OCI-LY3 (cell line): ENCODE measurements at regions not wholly inside any gene's neighbourhood (a gene's known extent, or its start where the extent isn't known, plus 50 kb on each side); places are given as distances from the start of the nearest gene placed in this dataset.

Source experiments
- H2AFZ ChIP-seq: fragments of 200-600, 300-600 bp; shearing (Covaris generic); 2 replicates; pipeline ENCODE4 v1.6.0; 2014; ENCODE audit warnings: antibody characterized with exemption, low read depth, low read length
- H3K27ac ChIP-seq: fragments of 200-600, 300-600 bp; sonication (generic); 2 replicates; pipeline ENCODE4 v1.5.1; 2014; ENCODE audit warnings: mild to moderate bottlenecking, low read length, moderate library complexity, mixed read lengths
- H3K27me3 ChIP-seq: fragments of 200-600, 300-600 bp; sonication (generic); 2 replicates; pipeline ENCODE4 v1.6.1; 2014; ENCODE audit warnings: low read depth, low read length, mixed read lengths
- H3K36me3 ChIP-seq: fragments of 200-600, 300-600 bp; sonication (generic); replicated peaks from 2 replicates; pipeline ENCODE3; 2014; ENCODE audit warnings: low read depth, low read length, mixed read lengths
- H3K4me1 ChIP-seq: fragments of 300-600, 200-600 bp; sonication (generic); 2 replicates; pipeline ENCODE4 v1.6.1; 2014; ENCODE audit warnings: low read length, mixed read lengths
- H3K4me2 ChIP-seq: fragments of 200-600, 300-600 bp; sonication (generic); 2 replicates; pipeline ENCODE4 v1.6.1; 2014; ENCODE audit warnings: low read length, mixed read lengths
- H3K4me3 ChIP-seq: fragments of 300-600, 200-600 bp; sonication (generic); 2 replicates; pipeline ENCODE4 v1.5.1; 2014; ENCODE audit warnings: antibody characterized with exemption, mild to moderate bottlenecking, low read length, moderate library complexity
- H3K79me2 ChIP-seq: fragments of 300-600, 200-600 bp; shearing (Covaris generic); 2 replicates; pipeline ENCODE4 v1.6.1; 2014; ENCODE audit warnings: mild to moderate bottlenecking, low read length, mixed read lengths
- H3K9ac ChIP-seq: fragments of 300-600, 200-600 bp; shearing (Covaris generic); 2 replicates; pipeline ENCODE4 v1.6.0; 2014; ENCODE audit warnings: mild to moderate bottlenecking, low read length, moderate library complexity
- H3K9me3 ChIP-seq: fragments of 200-600, 300-600 bp; shearing (Covaris generic); 2 replicates; pipeline ENCODE4 v1.6.1; 2014; ENCODE audit warnings: low read length, mixed read lengths; ENCODE audit not compliant: insufficient read depth
- H4K20me1 ChIP-seq: fragments of 200-600, 300-600 bp; sonication (generic); 2 replicates; pipeline ENCODE4 v1.6.1; 2016; ENCODE audit warnings: low read length, mixed read lengths; ENCODE audit not compliant: insufficient read depth
- EZH2phosphoT487 ChIP-seq: fragments of 200-600 bp; shearing (Covaris generic); IDR thresholded peaks from 2 replicates; pipeline ENCODE4 v1.6.1; 2018; ENCODE audit warnings: antibody characterized with exemption, mixed run types, low read depth
- TF ChIP-seq, protein P1 (sequence below): fragments of 200-600, 300-600 bp; sonication (generic); IDR thresholded peaks from 2 replicates; pipeline ENCODE4 v1.5.1; 2014; ENCODE audit warnings: antibody characterized with exemption, low read length, low read depth

DNA sequence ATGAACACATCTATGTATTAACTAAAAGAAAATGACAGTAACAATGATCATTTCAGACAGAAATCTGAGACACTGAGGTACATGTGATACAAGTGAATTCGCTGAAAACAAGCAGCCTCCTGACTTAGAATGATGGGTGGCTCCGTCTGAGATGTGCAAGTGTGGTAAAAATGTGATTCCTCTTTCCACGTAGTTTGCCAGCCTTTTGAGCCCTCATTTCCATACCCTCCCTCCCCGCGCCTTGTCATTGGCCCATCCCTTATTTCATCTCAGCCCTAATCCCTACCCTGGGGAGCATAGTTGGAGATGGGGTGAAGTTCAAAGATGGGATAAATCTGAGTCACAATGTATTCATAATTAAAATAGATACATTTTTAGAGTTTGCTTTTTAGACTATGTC, 107.8 kb downstream of the BMP4 start:
- no peak overlapping the region for H3K4me3 ChIP-seq
- no peaks in the 10 kb centered on the region for H3K79me2 ChIP-seq
- no peak for TF ChIP-seq EZH2phosphoT487
- TF ChIP-seq, protein P1, sequence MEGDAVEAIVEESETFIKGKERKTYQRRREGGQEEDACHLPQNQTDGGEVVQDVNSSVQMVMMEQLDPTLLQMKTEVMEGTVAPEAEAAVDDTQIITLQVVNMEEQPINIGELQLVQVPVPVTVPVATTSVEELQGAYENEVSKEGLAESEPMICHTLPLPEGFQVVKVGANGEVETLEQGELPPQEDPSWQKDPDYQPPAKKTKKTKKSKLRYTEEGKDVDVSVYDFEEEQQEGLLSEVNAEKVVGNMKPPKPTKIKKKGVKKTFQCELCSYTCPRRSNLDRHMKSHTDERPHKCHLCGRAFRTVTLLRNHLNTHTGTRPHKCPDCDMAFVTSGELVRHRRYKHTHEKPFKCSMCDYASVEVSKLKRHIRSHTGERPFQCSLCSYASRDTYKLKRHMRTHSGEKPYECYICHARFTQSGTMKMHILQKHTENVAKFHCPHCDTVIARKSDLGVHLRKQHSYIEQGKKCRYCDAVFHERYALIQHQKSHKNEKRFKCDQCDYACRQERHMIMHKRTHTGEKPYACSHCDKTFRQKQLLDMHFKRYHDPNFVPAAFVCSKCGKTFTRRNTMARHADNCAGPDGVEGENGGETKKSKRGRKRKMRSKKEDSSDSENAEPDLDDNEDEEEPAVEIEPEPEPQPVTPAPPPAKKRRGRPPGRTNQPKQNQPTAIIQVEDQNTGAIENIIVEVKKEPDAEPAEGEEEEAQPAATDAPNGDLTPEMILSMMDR, result no peak
- no peak overlapping the region for H2AFZ ChIP-seq
- no peaks in the 10 kb centered on the region for H3K9me3 ChIP-seq
- H3K27me3 ChIP-seq, result no peaks in the 10 kb centered on the region
- no peaks in the 10 kb centered on the region for H3K4me1 ChIP-seq
- no peak overlapping the region for H3K4me2 ChIP-seq
- no peak overlapping the region for H3K9ac ChIP-seq
- H3K27ac ChIP-seq, result no peak overlapping the region
- no peaks in the 10 kb centered on the region for H3K36me3 ChIP-seq
- no peaks in the 10 kb centered on the region for H4K20me1 ChIP-seq

DNA sequence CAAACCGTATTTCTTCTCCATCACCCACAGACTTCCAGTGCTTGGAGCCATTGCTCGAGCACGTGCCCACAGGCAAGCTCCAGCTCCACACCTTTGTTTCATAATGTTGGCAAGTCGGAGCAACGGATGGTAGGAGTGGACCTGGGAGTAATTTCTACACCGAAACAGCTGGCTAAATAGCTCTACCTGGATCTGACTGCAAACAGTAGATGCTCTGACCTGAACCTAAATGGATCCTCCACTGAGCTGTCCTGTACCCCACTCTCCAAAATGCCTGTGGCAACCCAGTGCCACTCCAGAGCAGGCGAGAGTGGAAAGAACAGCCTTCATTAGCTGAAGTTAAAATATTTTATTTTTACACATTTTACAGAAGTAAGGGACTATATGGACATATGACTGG, 108.7 kb downstream of the BMP4 start:
- H3K4me3 ChIP-seq, result no peak overlapping the region
- H2AFZ ChIP-seq, result no peak overlapping the region
- TF ChIP-seq EZH2phosphoT487, result no peak
- TF ChIP-seq, protein P1, result no peak
- no peaks in the 10 kb centered on the region for H3K4me1 ChIP-seq
- no peaks in the 10 kb centered on the region for H4K20me1 ChIP-seq
- H3K9me3 ChIP-seq, result no peaks in the 10 kb centered on the region
- H3K27ac ChIP-seq, result no peak overlapping the region
- no peaks in the 10 kb centered on the region for H3K36me3 ChIP-seq
- no peaks in the 10 kb centered on the region for H3K27me3 ChIP-seq
- no peak overlapping the region for H3K9ac ChIP-seq
- no peaks in the 10 kb centered on the region for H3K79me2 ChIP-seq
- no peak overlapping the region for H3K4me2 ChIP-seq

DNA sequence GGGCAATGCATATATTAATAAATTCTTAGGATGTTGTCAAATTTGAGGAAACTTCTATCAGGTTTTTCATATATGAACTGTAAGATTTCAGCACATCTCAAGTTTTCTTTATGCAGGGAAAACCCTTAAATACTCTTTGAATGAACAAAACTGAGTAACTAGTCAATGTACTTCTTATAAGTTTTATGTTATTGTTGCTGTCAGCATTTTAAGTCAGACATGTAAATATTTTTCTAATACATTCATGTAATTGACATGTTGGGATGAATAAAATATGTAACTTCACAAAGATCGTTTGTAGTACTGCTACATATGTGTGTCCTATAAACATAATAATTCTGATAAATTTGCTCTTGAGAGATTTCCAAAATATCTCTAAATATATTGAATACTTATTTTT, 109.6 kb downstream of the BMP4 start:
- Histone ChIP-seq H3K9ac (no peak overlapping the region), H3K79me2 (no peaks in the 10 kb centered on the region), H3K4me1 (no peaks in the 10 kb centered on the region), H3K27ac (no peak overlapping the region), H3K4me2 (no peak overlapping the region), H4K20me1 (no peaks in the 10 kb centered on the region), H3K27me3 (no peaks in the 10 kb centered on the region), H3K4me3 (no peak overlapping the region), H2AFZ (no peak overlapping the region), H3K36me3 (no peaks in the 10 kb centered on the region), H3K9me3 (no peaks in the 10 kb centered on the region)
- no peak for TF ChIP-seq EZH2phosphoT487
- TF ChIP-seq, protein P1, result no peak

DNA sequence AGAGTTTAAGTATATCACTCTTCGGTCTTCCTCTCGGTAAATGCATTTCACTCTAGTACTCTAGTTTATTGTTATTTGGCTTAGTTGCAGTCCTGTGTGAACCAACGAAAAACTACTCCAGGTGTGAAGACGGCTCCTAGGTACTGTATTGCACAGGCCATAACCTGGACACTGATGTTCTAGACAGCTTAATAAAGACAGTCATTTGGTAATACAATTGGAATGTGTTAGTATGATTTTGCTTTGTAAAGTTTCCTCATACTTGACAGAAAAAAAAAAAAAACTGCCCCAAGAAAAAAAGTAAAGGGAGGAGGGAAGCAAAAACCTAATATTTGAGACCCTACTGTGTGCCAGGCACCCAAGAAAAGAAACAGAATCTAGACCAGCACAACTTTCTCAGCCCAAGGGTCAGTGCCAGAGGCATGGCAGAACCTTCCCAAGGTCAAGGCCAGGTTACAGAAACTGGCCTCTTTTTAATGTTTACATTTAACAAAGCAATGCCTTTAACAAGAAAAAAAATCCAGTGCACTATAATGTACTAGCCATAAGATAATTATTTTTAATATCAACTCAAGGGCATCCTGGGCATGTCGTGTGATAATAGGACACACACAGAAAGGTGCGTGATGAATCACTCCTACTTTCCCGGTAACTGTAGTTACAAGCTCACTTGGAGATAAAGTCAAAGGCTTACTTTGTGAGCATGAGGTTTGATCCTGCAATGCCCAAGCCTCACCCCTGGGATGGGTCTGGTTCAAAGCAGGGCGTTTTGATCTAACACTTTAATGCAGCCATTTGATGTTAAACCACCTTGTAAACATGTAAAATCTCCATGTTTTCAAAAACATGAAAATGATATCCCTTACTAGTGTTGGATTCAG, 110.6 kb downstream of the BMP4 start:
- H3K9me3 ChIP-seq, result 0 out of 2 replicates have a peak, but pooled peaks cover 1% of the 10 kb centered on the region
- peaks cover 8% of the 10 kb centered on the region for H3K36me3 ChIP-seq
- TF ChIP-seq, protein P1, result no peak
- no peak for TF ChIP-seq EZH2phosphoT487
- no peak overlapping the region for H2AFZ ChIP-seq
- no peaks in the 10 kb centered on the region for H3K27me3 ChIP-seq
- H3K79me2 ChIP-seq, result no peaks in the 10 kb centered on the region
- H3K27ac ChIP-seq, result no peak overlapping the region
- no peaks in the 10 kb centered on the region for H4K20me1 ChIP-seq
- no peak overlapping the region for H3K4me2 ChIP-seq
- H3K9ac ChIP-seq, result no peak overlapping the region
- peaks cover 10% of the 10 kb centered on the region for H3K4me1 ChIP-seq
- no peak overlapping the region for H3K4me3 ChIP-seq
